Skin of body (tissue), 1 donor: ENCODE measurements at regions not wholly inside any gene's neighbourhood (a gene's known extent, or its start where the extent isn't known, plus 50 kb on each side); places are given as distances from the start of the nearest gene placed in this dataset.
"Not testable (repeated sequence)": the region's sequence is repeated elsewhere in the genome, so short reads cannot be mapped to it uniquely, and the experiment has no call there.

Experiments
- DNase-seq: peaks from one replicate; lab custom pipeline; 2025; lab: John Stamatoyannopoulos, UW

DNA sequence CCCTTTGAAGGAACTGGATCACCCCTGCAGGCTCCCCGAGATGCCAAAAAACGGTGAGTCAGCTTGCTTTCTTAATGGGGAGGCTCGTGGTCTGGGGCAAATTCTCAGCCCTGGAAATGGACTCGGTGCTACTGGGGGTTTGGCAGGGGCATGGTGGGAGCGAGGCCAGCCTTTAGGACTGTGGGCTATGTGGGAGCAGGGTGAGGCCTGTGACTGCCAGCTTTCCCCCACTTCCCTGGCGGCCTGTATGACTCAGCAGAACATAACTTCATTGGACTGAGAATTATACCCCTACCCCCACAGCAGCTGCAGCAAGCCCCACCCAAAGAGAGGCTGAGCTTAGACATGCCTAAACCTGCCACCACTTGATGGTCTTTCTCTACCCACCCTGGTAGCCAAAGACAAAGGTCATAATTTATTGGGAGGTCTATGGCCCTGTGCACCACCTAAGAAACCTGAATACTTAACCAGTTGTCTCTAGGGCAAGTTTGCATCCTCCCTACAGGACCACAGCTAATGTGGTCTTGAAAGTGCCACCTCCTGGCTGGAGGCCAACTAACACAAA, 325.3 kb downstream of the TLE1 start:
- no peak for DNase-seq

DNA sequence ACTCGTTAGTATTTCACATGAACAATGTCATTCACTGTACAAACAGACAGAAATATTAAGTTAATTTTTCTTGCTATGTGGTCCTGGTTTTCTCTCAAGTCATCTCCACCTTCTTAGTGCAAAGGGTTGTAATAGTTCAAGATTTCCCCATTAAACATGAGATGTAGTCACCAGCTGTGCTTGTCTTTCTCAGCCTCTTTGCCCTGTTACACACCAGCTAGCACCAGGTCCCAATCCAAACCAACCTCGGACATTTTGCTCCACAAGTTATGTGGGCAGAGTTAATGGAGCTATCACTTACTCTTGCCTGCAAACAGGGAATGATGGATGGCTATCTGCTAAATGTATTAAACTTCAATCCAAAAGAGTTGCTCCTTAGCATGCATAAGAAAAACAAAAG, 328.1 kb downstream of the TLE1 start:
- no peak for DNase-seq

DNA sequence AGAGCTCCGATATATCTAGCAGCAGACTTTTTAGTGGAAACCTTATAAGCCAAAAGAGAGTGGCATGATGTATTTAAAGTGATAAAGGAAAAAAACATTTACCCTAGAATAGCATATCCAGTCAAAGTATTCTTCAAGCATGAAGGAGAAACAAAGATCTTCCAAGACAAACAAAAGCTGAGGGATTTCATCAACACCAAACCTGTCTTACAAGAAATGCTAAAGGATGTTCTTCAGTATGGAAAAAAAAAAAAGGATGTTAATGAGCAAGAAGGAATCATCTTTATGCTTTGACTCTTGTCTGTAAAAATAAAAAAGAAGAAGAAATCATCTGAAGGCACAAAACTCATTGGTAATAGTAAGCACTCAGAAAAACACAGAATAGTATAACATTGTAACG, 338.2 kb downstream of the TLE1 start:
- DNase-seq: no peak

DNA sequence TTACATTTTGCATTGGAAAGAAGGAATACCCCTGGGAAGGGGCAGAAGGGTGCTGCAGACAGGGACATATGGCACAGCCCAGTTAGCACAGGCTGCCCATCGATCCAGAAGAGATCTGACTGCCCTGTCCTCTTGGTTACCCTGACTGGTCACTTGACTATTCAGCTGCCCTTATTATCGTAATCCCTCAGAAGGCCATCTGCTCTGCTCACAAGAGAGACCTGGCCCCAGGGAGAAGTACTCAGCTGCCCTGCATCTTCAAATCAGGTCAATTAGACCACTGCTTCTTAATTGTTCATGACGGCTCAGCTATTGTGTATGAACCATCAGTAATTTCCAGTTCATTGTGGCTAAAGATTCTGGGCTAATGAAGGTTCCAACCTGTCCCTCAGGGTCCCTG, 345.0 kb downstream of the TLE1 start:
- DNase-seq: no peak

DNA sequence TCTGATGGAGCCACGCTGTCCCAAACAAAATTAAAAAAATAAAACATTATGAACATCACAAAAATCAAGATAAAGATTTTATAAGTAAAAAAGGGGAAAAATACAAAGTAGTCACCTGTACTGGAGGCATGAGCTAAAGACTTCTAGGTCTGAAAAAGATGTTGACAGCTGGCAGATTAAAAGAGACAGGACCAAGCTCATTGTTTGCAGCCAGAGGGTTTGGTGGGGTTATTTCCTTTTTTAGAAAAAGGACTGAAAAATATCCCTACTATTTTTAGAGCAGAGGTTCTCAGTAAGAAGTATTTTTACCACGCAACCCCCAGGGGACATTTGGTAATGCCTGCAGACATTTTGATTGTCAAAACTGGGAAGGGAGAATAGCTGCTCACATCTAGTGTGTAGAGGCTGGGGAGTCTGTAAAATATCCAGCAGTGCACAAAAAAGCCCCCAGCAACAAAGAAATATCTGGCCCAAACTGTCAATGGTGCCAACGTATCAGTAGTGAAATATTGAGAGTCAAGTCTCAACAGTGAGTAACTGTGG, 353.4 kb downstream of the TLE1 start:
- DNase-seq: no peak

DNA sequence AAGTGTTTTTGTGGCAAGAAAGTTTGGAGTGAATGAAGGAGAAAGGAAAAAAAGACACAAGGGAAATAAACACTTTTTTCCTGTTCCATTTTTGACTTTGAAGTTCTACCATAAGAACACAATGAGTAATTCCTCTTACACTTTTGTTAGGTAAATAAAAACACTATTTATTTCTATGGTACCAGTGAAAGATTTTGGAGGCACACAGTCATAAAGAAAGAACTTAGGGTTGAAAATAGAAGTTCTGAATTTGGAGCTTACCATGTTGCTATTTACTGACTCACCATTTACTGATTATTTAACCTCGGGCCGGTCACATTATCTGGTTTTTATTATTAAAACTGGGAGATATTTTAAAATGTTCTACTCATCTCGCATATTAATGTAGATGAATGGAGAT, 367.8 kb downstream of the TLE1 start:
- DNase-seq: no peak

DNA sequence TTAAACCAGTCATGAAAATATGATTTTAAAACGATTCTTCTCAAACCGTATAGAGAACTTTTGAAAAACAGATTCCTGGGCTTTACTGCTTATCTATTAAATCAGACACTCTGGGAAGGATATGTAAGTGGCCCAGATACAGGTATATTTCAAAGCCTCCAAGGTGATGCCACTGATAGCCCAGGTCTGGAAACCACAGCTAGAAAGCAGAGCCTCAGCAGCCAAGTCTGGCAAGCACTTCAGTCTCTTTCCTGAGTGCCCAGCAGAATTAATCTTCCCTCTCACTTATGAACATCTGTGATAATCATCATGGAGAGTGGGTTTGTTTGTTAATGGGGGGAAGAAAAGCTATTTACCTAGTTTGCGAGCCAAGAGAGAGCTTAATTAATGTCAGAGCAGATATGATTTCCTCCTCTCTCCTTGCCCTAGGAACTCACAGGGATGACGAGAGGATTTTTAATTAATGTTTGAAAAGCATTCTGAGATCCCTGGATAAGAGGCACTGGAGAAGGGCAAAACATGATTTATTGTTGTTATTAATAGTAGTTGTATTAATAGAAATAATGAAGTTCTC, 368.4 kb downstream of the TLE1 start:
- DNase-seq: no peak

DNA sequence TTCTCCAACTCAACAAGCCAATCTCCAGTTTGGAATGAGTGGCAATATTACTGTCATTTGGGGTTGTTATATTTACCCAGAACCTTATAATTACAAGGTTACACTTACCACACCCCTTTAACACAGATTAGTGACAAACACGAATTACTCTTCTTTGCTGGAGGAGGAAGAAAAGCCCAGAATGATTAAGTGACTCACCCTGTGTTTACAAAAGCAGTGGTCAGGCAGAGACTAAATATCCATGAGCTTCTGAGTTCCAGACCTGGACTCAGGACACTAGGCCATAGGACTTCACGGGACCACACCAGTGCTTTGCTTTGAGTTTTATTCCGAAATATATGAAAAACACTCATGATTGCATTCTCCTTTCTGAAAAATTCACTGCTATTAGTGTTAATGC, 370.8 kb downstream of the TLE1 start:
- no peak for DNase-seq

DNA sequence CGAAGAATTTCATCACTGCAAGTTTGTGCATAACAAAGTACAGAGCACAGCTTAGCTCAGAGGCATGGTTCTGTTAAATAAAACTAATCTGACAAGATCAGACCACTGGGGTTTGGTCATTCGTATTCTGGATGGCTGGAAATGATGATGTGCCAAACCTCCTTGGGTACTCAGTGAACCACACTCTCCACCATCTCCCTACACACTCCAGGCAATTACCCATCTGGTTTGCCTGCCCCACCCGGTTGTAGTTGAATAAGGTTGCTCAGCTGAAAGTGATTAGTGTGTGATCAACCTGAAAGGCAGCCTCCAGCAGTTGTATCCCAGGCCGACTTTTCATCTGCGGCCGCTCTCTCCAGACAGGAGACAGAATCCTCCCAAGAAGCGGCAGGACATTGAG, 371.4 kb downstream of the TLE1 start:
- DNase-seq: no peak

DNA sequence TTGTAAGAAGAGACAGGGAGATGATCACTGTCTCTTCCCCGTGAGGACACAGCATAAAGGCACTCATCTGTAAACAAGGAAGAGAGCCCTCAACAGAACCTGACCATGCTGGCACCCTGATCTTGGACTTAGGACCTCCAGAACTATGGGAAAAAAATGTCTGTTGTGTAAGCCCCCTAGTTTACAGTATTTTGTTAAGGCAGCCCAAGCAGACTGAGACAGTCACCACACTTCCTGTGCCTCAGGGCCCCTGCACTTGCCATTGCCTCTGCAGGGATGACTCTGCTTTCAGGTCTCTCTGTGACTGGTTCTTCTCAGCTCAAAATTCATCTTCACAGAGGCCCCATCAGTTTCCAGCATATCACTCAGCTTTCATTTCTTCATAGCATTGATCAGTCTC, 372.1 kb downstream of the TLE1 start:
- DNase-seq: no peak

DNA sequence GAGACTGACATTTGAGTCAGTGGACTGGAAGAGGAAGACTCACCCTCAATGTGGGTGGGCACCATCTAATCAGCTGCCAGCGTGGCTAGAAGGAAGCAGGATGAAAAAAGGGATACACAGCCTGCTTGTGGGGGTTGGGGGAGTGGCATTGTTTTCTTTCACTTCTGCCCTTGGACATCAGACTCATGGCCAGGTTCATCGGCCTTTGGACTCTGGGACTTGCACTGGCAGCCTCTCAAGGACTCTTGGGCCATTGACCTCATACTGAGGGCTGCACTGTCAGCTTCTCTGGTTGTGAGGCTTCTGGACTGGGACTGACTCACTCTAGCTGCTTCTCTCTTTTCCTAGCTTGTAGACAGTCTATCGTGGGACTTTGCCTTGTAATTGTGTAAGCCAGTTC, 374.9 kb downstream of the TLE1 start:
- DNase-seq: no peak

DNA sequence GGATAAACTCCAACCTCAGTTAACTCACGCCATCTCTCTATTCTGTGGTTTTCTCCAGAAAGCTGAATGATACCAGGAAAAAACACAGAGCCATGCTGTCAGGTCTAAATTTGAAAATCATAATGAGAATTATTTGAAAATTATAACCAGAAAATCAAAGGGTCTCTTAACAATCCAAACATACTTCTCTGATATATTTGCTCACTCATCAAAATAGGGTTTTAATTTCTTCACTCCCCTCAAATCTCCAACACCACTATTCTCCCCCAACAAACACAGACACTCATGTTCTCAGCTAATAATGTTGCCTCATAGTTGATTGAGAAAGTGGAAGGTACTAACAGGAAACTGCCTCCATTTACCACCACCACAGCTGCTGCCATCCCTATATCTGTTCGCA, 375.5 kb downstream of the TLE1 start:
- no peak for DNase-seq

DNA sequence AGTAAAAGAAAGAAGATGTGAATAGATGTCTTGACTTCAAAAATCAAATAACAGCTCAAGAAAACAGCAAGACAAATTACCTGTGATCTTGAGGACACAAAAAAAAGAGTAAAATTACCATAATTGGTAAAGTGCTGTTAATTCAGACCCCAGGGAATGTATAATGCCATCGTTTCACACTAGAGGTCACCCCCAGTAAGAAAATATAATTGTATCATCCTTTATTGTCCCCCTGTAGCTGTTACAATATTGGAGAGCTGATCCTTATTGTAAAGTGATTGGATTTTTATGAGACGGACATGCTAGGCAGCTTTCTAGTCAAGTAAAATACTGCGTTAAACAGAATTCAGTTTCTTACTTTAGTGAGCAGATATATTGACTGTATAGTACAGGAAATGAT, 377.0 kb downstream of the TLE1 start:
- DNase-seq: no peak

DNA sequence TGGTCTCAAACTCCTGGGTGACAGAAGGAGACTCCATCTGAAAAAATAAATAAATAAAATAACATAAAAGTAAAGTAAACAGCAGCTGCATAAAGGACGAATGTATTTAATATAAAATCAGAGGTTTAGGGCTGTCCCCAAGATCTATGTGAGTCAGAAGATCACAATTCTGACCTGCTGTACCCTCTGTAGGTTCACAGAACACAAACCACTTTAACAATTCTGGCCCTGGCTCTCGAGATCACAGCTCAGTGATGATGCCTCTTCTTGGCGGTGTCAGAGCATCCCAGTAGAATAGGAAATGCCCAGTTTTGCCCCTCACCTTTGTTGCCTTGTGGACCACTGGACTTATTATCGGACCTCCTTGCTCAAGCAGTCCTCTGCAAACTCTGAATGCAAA, 380.9 kb downstream of the TLE1 start:
- no peak for DNase-seq

DNA sequence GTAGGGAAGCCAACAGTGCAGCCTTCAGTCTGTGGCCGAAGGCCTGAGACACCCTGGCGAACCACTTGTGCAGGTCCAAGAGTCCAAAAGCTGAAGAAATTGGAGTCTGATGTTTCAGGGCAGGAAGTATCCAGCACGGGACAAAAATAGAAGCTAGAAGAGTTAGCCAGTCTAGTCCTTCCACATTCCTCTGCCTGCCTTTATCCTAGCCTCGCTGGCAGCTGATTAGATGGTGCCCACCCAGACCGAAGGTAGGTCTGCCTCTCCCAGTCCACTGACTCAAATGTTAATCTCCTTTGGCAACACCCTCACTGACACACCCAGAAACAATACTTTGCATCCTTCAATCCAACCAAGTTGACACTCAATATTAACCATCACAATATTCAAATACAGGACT, 381.6 kb downstream of the TLE1 start:
- not testable (repeated sequence) for DNase-seq

DNA sequence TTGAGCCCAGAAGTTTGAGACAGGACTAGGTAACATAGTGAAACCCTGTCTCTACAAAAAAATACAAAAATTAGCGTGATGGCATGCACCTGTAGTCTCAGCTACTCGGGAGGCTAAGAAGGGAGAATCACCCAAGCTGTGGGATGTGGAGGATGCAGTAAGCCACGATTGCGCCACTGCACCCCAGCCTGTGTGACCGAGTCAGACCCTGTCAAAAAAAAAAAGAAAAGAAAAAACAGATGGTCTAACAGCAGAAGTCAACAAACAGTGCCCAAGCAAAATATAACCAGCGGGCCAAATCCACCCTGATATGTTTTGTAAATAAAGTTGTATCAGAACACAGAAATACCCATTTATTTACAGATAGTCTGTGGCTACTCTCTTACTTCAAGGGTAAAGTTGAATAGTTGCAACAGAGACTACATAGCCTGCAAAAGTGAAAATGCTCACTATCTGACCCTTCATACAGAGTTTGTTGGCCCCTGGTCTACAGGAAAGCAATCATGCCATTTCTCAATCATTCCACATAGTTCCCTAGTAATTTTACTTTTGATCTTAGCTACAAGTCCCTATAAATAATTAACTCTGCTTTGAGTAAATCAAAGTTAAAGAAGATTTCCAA, 383.7 kb downstream of the TLE1 start:
- no peak for DNase-seq

DNA sequence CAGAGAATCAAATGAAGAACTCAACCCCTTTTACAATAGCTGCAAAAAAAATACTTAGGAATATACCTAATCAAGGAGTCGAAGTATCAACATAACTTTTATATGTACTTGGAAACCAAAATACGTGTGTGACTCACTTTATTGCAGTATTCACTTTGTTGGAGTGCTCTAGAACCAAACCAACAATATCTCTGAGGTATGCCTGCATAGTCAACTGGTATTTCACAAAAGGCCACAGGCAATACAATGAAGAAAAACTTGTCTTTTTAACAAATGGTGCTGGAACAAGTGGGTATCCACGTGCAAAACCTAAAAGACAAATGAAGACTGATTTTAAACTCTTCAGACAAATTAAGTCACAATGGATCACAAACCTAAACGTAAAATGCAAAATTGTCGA, 385.7 kb downstream of the TLE1 start:
- DNase-seq: no peak

DNA sequence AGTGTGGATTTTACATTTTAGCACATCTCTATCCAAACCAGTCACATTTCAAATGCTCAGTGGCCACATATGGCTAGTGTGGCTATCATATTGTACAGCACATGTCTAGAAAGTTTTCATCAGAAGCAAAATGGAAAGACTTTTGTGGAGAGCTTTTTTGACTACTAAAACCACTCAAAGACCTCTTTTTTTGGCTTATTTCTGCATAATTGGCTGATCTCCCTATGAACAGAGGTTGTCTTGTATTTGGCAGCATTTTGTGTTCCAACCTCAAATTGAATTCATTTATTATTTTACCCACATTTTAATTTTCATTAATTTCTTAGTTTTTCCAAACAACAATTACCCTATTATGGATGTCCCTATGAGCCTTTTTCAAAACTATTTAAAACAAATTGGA, 395.7 kb downstream of the TLE1 start:
- DNase-seq: no peak

DNA sequence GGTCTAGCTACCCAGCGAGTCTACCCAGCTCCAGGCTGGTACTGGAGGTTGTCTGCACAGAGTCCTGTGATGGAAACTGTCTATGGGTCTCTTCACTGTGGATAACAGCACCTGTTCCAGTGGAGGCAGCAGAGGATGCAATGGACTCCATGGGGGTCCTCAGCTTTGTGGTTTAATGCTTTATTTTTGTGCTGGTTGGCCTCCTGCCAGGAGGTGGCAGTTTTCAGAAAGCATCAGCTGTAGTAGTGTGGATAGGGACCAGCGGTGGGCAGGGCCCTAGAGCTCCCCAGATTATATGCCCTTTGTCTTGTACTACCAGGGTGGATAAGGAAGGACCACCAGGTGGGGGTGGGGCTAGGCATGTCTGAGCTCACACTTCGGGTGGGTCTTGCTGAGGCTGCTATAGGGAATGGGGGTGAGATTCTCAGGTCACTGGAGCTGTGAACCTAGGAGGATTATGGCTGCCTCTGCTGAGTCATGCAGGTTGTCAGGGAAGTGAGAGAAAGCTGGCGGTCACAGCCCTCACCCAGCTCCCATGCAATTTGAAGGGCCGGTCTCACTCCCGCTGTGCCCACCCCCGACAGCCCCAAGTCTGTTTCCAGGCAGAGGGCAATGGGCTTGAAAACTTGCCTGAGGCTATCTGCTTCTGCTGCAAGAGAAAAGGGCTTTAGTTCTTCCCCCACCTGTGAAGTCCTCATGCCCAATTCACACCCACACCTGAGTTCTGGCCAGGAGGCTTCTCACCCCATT, 397.1 kb downstream of the TLE1 start:
- no peak for DNase-seq

DNA sequence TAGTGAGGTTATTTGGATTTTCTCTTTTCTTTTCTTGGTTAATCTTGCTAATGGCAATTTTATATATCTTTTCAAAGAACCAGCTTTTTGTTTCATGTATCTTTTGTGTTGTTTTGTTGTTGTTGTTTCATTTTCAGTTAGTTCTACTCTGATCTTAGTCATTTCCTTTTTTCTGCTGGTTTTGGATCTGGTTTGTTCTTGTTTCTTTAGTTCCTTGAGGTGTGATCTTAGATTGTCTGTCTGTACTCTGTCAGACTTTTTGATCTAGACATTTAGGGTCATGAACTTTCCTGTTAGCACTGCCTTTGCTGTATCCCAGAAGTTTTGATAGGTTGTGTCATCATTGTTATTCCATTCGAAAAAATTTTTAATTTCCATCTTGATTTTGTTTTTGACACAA, 399.7 kb downstream of the TLE1 start:
- DNase-seq: no peak

DNA sequence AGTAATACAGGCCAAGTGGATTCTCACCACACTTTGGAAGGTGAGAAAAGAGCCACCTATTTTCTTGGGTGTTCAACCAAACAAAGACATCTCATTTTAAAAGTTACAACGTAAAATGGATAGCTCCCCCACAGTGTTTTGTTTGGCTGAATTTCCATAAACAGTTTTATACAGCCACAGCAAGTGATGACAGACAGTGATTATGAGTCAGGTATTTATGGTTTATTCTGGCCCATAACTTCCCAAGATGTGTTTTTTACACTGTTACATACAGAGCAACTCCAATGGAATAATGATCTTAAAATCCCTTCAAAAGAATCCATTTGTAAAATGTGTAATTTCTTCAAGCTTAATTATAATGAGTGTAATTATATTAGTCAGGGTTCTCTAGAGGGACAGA, 421.3 kb downstream of the TLE1 start:
- no peak for DNase-seq

DNA sequence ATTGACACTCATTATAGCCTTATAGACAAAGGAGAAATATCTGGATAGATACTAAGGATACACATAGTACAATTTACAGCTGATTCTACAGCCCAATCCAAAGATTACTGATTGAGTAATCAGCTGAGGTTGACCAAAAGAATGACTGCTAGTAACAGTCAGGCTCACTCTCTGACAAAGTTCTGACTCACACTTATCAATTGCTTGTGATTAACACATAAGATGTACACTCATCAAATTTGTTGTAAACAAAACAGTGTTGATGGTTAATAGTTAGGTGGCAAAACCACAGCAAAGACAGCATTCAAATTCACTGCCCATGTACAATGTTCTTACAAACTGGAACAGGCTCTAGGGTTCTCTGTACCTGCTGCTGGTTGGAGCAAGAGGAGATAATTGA, 422.7 kb downstream of the TLE1 start:
- DNase-seq: no peak

DNA sequence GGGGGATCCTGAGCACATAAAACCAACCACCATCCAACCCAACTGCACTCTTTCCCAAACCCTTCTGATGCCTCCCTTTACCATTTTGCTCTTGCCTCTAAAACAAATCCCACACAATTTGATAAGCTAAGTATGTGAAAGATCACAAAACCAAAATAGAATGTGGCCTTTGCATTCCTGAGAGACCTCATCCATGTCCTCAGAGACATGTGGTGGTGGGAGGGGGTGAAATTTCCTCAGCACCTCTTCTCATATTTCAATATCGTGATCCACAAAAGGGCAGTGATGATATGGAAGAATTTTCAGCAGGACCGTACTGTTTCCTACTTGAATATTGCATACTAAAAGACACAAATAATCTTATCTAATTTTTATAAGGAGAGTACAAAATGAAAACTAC, 423.3 kb downstream of the TLE1 start:
- no peak for DNase-seq
